ENCODE measurements at regions not wholly inside any gene's neighbourhood (a gene's known extent, or its start where the extent isn't known, plus 50 kb on each side); places are given as distances from the start of the nearest gene placed in this dataset.

GRCh38 chr6:14286634-14287428 lies 169.3 kb downstream of the CD83 start:
- WGBS, 2 donors: 89 to 91% methylated on average over 1 of the region's 1 CpG
- intact Hi-C loops (cut with DNase I): no loop called here
- Histone ChIP-seq H3K27ac (no peak overlapping the region), H3K27me3 (no peaks in the 10 kb centered on the region), H3K4me3 (no peak overlapping the region), H3K36me3 (no peaks in the 10 kb centered on the region), H3K4me1 (peaks cover 0 to 4% (median 0%) of the 10 kb centered on the region in 4 donors), H3K9me3 (no peaks in the 10 kb centered on the region)
- TF ChIP-seq POLR2A (IDR thresholded peaks at IDR 0.05) (no peak), CTCF (IDR thresholded peaks at IDR 0.05) (no peak), POLR2AphosphoS5 (IDR thresholded peaks at IDR 0.05) (no peak), EP300 (IDR thresholded peaks at IDR 0.05) (no peak)
- DNase-seq: no peak

- Histone ChIP-seq H3K27me3 (no peaks in the 10 kb centered on the region), H3K27ac (no peak overlapping the region), H3K4me3 (no peak overlapping the region), H3K9me3 (no peaks in the 10 kb centered on the region), H3K4me1 (peaks cover 0 to 4% (median 0%) of the 10 kb centered on the region in 4 donors), H3K36me3 (no peaks in the 10 kb centered on the region)
- no peak for DNase-seq
- intact Hi-C loops (cut with DNase I): no loop called here
- TF ChIP-seq POLR2AphosphoS5 (IDR thresholded peaks at IDR 0.05) (no peak), CTCF (IDR thresholded peaks at IDR 0.05) (no peak), POLR2A (IDR thresholded peaks at IDR 0.05) (no peak), EP300 (IDR thresholded peaks at IDR 0.05) (no peak)
Measured at GRCh38 chr6:14287707-14288106, 170.1 kb downstream of the CD83 start.

- WGBS, 2 donors: 91 to 93% methylated on average over 3 of the region's 3 CpGs
- no peaks in the 10 kb centered on the region for H3K27me3 ChIP-seq
- no peaks in the 10 kb centered on the region for H3K9me3 ChIP-seq
- no peak overlapping the region for H3K4me3 ChIP-seq
- intact Hi-C loops (cut with DNase I): no loop called here
- H3K36me3 ChIP-seq: no peaks in the 10 kb centered on the region
- no peak overlapping the region for H3K27ac ChIP-seq
- H3K4me1 ChIP-seq: peaks cover 0 to 4% (median 0%) of the 10 kb centered on the region in 4 donors
- no peak for TF ChIP-seq EP300 (IDR thresholded peaks at IDR 0.05)
- no peak for TF ChIP-seq POLR2AphosphoS5 (IDR thresholded peaks at IDR 0.05)
- no peak for TF ChIP-seq POLR2A (IDR thresholded peaks at IDR 0.05)
- TF ChIP-seq CTCF (IDR thresholded peaks at IDR 0.05): no peak
- no peak for DNase-seq
Measured at GRCh38 chr6:14288910-14289309, 171.3 kb downstream of the CD83 start.

GRCh38 chr6:14290041-14290771 lies 172.6 kb downstream of the CD83 start:
- 43 to 49% methylated on average over 8 of the region's 8 CpGs for WGBS, 2 donors
- H3K9me3 ChIP-seq: no peaks in the 10 kb centered on the region
- peaks cover 0 to 4% (median 0%) of the 10 kb centered on the region in 4 donors for H3K4me1 ChIP-seq
- intact Hi-C loops (cut with DNase I): no loop called here
- H3K27ac ChIP-seq: no peak overlapping the region
- TF ChIP-seq POLR2AphosphoS5 (IDR thresholded peaks at IDR 0.05) (no peak), EP300 (IDR thresholded peaks at IDR 0.05) (no peak), POLR2A (IDR thresholded peaks at IDR 0.05) (no peak), CTCF (IDR thresholded peaks at IDR 0.05) (no peak)
- H3K4me3 ChIP-seq: no peak overlapping the region
- no peak for DNase-seq
- no peaks in the 10 kb centered on the region for H3K36me3 ChIP-seq
- H3K27me3 ChIP-seq: no peaks in the 10 kb centered on the region

Measured in sigmoid colon (tissue), 6 donors.